MM.1S (cell line): ENCODE measurements at regions not wholly inside any gene's neighbourhood (a gene's known extent, or its start where the extent isn't known, plus 50 kb on each side); places are given as distances from the start of the nearest gene placed in this dataset.

Experiments used
- DNase-seq: peaks from one replicate; pipeline ENCODE4 v3.0.0-alpha.2; 2015
- H2AFZ ChIP-seq: fragments of 300-600 bp; sonication (generic); 2 replicates; pipeline ENCODE4 v1.6.0; 2016; ENCODE audit warnings: antibody characterized with exemption, low read length
- H3F3A ChIP-seq: fragments of 300-600 bp; sonication (generic); 2 replicates; pipeline ENCODE4 v1.6.1; 2016; ENCODE audit warnings: mild to moderate bottlenecking, antibody characterized with exemption, low read length, moderate library complexity, mixed read lengths; ENCODE audit not compliant: insufficient read depth
- H3K27ac ChIP-seq: fragments of 300-600 bp; sonication (generic); 2 replicates; pipeline ENCODE4 v1.5.1; 2016; ENCODE audit warnings: mild to moderate bottlenecking, low read length
- H3K27me3 ChIP-seq: fragments of 300-600 bp; sonication (generic); replicated peaks from 2 replicates; pipeline ENCODE4 v1.6.0; 2016; ENCODE audit warnings: low read length; ENCODE audit not compliant: insufficient read depth
- H3K36me3 ChIP-seq: fragments of 300-600 bp; sonication (generic); replicated peaks from 2 replicates; pipeline ENCODE4 v1.6.1; 2016; ENCODE audit warnings: mild to moderate bottlenecking, low read length, mixed read lengths; ENCODE audit not compliant: insufficient read depth
- H3K4me1 ChIP-seq: fragments of 300-600 bp; sonication (generic); 2 replicates; pipeline ENCODE4 v1.6.1; 2016; ENCODE audit warnings: low read length, mixed read lengths
- H3K4me2 ChIP-seq: fragments of 300-600 bp; sonication (generic); 2 replicates; pipeline ENCODE4 v1.6.0; 2016; ENCODE audit warnings: low read depth, low read length
- H3K4me3 ChIP-seq: fragments of 300-600 bp; sonication (generic); 2 replicates; pipeline ENCODE4 v1.5.1; 2016; ENCODE audit warnings: low read length, mixed read lengths
- H3K79me2 ChIP-seq: fragments of 300-600 bp; sonication (generic); 2 replicates; pipeline ENCODE4 v1.6.1; 2016; ENCODE audit warnings: mixed run types, low read length, mixed read lengths
- H3K9ac ChIP-seq: fragments of 300-600 bp; sonication (generic); 2 replicates; pipeline ENCODE4 v1.6.1; 2016; ENCODE audit warnings: low read length, mixed read lengths
- H3K9me2 ChIP-seq: fragments of 300-600 bp; sonication (generic); replicated peaks from 2 replicates; pipeline ENCODE4 v1.6.1; 2016; ENCODE audit warnings: mild to moderate bottlenecking, low read length, mixed read lengths; ENCODE audit not compliant: insufficient read depth
- H3K9me3 ChIP-seq: fragments of 300-600 bp; sonication (generic); replicated peaks from 2 replicates; pipeline ENCODE4 v1.6.1; 2016; ENCODE audit warnings: mild to moderate bottlenecking, low read length, mixed read lengths; ENCODE audit not compliant: insufficient read depth
- H4K20me1 ChIP-seq: fragments of 300-600 bp; sonication (generic); 2 replicates; pipeline ENCODE4 v1.6.1; 2016; ENCODE audit warnings: mild to moderate bottlenecking, low read length, moderate library complexity, mixed read lengths; ENCODE audit not compliant: insufficient read depth
- EZH2 ChIP-seq: fragments of 300-600 bp; sonication (generic); optimal IDR thresholded peaks from 2 replicates; pipeline ENCODE3; 2017; ENCODE audit warnings: low read depth, mild to moderate bottlenecking, antibody characterized with exemption, low read length, mixed read lengths
- EZH2phosphoT487 ChIP-seq: fragments of 300-600 bp; sonication (generic); IDR thresholded peaks from 2 replicates; pipeline ENCODE4 v1.6.1; 2018; ENCODE audit warnings: antibody characterized with exemption, low read length
- TF ChIP-seq, protein P1 (sequence below): fragments of 300-600 bp; sonication (generic); IDR thresholded peaks from 2 replicates; pipeline ENCODE4 v1.5.1; 2016; ENCODE audit warnings: antibody characterized with exemption, low read length, mixed read lengths

DNA sequence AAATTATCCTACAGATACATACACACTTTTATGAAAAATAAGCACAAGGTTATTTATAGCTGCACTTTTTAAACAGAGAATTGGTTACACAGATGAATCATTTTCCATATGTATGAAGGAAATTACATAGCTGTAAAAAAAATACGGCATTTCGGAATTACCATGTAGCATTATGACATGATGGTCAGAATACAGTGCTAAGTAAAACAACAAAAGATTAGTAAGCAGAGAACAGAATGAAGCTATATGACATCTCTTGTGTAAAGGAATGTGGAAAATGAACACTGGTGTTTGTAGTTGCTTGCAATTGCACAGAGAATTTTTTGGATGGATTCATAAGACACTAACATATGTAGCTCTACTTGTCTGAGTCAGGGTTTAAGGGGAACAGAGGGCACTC is 1222.0 kb upstream of the PRKX start:
- Histone ChIP-seq H2AFZ (no peak overlapping the region), H3K4me2 (no peak overlapping the region), H3K9me3 (no peaks in the 10 kb centered on the region), H3K4me3 (no peak overlapping the region), H3F3A (no peaks in the 10 kb centered on the region), H3K36me3 (no peaks in the 10 kb centered on the region), H3K27ac (no peak overlapping the region), H3K4me1 (no peaks in the 10 kb centered on the region), H3K27me3 (no peaks in the 10 kb centered on the region), H3K9me2 (no peaks in the 10 kb centered on the region), H3K79me2 (no peaks in the 10 kb centered on the region), H3K9ac (no peak overlapping the region), H4K20me1 (no peaks in the 10 kb centered on the region)
- TF ChIP-seq EZH2 = no peak
- no peak for TF ChIP-seq EZH2phosphoT487
- TF ChIP-seq, protein P1, sequence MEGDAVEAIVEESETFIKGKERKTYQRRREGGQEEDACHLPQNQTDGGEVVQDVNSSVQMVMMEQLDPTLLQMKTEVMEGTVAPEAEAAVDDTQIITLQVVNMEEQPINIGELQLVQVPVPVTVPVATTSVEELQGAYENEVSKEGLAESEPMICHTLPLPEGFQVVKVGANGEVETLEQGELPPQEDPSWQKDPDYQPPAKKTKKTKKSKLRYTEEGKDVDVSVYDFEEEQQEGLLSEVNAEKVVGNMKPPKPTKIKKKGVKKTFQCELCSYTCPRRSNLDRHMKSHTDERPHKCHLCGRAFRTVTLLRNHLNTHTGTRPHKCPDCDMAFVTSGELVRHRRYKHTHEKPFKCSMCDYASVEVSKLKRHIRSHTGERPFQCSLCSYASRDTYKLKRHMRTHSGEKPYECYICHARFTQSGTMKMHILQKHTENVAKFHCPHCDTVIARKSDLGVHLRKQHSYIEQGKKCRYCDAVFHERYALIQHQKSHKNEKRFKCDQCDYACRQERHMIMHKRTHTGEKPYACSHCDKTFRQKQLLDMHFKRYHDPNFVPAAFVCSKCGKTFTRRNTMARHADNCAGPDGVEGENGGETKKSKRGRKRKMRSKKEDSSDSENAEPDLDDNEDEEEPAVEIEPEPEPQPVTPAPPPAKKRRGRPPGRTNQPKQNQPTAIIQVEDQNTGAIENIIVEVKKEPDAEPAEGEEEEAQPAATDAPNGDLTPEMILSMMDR = no peak
- no peak for DNase-seq

DNA sequence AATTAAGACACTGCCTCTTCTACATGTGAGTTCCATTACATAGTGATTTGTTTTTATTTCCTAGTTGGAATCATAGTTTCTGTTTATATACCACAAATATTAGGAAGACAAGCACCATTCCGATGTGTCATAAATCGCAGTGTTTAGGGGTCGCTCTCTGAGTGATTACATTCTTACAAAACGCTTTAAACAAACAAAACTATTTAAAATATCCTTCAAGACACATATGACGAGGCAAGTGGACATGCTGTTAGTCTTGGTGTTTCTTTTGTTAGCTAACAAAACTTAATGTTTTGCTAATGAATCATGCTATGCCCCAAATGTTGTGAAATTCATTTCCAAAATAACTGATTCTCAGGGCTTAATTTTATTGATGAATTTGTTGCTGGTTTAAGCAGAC is 1219.3 kb upstream of the PRKX start:
- no peaks in the 10 kb centered on the region for H3K9me2 ChIP-seq
- H3F3A ChIP-seq = no peaks in the 10 kb centered on the region
- no peaks in the 10 kb centered on the region for H3K4me1 ChIP-seq
- no peaks in the 10 kb centered on the region for H3K36me3 ChIP-seq
- H3K27me3 ChIP-seq = no peaks in the 10 kb centered on the region
- H3K9me3 ChIP-seq = no peaks in the 10 kb centered on the region
- H3K9ac ChIP-seq = no peak overlapping the region
- no peak overlapping the region for H3K4me3 ChIP-seq
- H3K4me2 ChIP-seq = no peak overlapping the region
- H3K27ac ChIP-seq = no peak overlapping the region
- no peak overlapping the region for H2AFZ ChIP-seq
- TF ChIP-seq EZH2 (no peak), EZH2phosphoT487 (no peak)
- TF ChIP-seq, protein P1 = no peak
- DNase-seq = no peak
- H4K20me1 ChIP-seq = no peaks in the 10 kb centered on the region
- H3K79me2 ChIP-seq = no peaks in the 10 kb centered on the region

DNA sequence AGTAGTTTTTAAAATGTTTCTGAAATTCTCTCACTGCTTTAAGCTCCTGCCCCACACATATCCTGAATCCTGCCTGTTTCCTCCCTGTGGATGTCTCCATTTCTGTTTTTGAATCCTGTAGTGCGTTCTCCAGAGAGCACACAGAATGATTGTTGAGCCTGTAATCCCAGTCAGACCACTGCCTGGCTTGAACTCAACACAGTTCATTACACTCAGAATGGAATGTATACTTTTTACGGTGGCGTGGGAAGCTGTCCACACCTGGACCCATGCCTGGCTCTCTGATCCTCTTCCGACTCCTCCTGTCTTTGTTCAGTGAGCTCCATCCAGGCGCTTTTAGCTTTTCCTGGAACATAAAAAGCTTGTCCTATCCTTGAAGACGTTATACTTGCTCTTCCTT is 1217.0 kb upstream of the PRKX start:
- H3K36me3 ChIP-seq = no peaks in the 10 kb centered on the region
- no peaks in the 10 kb centered on the region for H3K9me3 ChIP-seq
- no peaks in the 10 kb centered on the region for H4K20me1 ChIP-seq
- TF ChIP-seq EZH2 = no peak
- no peak for TF ChIP-seq EZH2phosphoT487
- TF ChIP-seq, protein P1 = no peak
- H2AFZ ChIP-seq = no peak overlapping the region
- no peaks in the 10 kb centered on the region for H3F3A ChIP-seq
- no peak for DNase-seq
- H3K4me2 ChIP-seq = no peak overlapping the region
- no peaks in the 10 kb centered on the region for H3K79me2 ChIP-seq
- no peak overlapping the region for H3K9ac ChIP-seq
- H3K4me3 ChIP-seq = no peak overlapping the region
- no peak overlapping the region for H3K27ac ChIP-seq
- no peaks in the 10 kb centered on the region for H3K27me3 ChIP-seq
- H3K4me1 ChIP-seq = no peaks in the 10 kb centered on the region
- no peaks in the 10 kb centered on the region for H3K9me2 ChIP-seq
